ENCODE measurements at regions not wholly inside any gene's neighbourhood (a gene's known extent, or its start where the extent isn't known, plus 50 kb on each side); places are given as distances from the start of the nearest gene placed in this dataset.

GRCh38 chr1:204018460-204018859 is 54.5 kb upstream of the SOX13 start:
- no peak for DNase-seq (ENCODE audit: low read depth)
- no peak for TF ChIP-seq CTCF (IDR thresholded peaks at IDR 0.05; ENCODE audit: low read depth, low read length, missing control alignments)
- in situ Hi-C loops (cut with HindIII; ENCODE audit: low sequenced_read_pairs): no loop called here
- no peak overlapping the region for H3K4me3 ChIP-seq (ENCODE audit: low read depth, low read length)
